ENCODE measurements at regions not wholly inside any gene's neighbourhood (a gene's known extent, or its start where the extent isn't known, plus 50 kb on each side); places are given as distances from the start of the nearest gene placed in this dataset.

DNA sequence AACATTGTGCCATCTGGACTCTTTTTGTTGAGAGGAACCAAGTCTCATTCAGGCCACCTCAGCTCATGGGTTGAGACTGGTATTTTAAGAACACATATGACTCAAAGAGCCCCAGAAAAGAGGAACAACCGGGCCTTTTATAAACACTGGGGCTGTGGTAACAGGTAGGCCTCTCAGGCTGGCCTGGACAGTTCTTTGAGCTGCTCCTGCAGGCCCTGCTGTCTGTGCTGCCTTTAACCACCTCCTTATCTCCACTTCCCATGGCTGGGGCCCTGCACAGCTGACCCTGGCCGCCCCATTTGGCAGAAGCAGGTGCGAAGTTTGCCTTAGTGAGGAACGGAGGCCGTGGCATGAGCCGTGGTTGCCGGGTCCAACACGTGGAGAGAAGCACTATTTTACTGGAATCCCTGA is 163.3 kb downstream of the RHOU start (continued):
- TF ChIP-seq ZNF687 (CRISPR knock-in tag; IDR thresholded peaks at IDR 0.05) (peak; percentile 74), ZBTB7A (CRISPR knock-in tag; IDR thresholded peaks at IDR 0.05) (no peak), NFAT5 (CRISPR knock-in tag; IDR thresholded peaks at IDR 0.05) (no peak), ZNF329 (CRISPR knock-in tag; IDR thresholded peaks at IDR 0.05; ENCODE audit: low read depth) (no peak), HDAC1 (CRISPR knock-in tag; IDR thresholded peaks at IDR 0.05) (0 out of 2 replicates have a peak, but pooled peaks have one; percentile 22), ZNF484 (CRISPR knock-in tag; IDR thresholded peaks at IDR 0.05; ENCODE audit: borderline replicate concordance, low read depth) (no peak), XRCC5 (optimal IDR thresholded peaks at IDR 0.05; ENCODE audit: low read length) (peak; percentile 16), REST (IDR thresholded peaks at IDR 0.05; ENCODE audit: borderline replicate concordance in 1 of 2, low read depth in 1 of 2, low read length in 2 of 2) (no peak), ZFP82 (CRISPR knock-in tag; IDR thresholded peaks at IDR 0.05; ENCODE audit: borderline replicate concordance) (no peak), SRSF9 (IDR thresholded peaks at IDR 0.05; ENCODE audit: borderline replicate concordance, insufficient read depth, low read depth, low read length, poor library complexity, severe bottlenecking) (no peak), LBX2 (CRISPR knock-in tag; IDR thresholded peaks at IDR 0.05; ENCODE audit: borderline replicate concordance) (no peak), ZBTB8A (CRISPR knock-in tag; IDR thresholded peaks at IDR 0.05; ENCODE audit: borderline replicate concordance, low read depth) (no peak), MAFK (conservative IDR thresholded peaks at IDR 0.05 in 1 of 2, IDR thresholded peaks at IDR 0.05 in 1 of 2; ENCODE audit: low read length in 2 of 2) (no peak), ZFY (CRISPR knock-in tag; IDR thresholded peaks at IDR 0.05) (peak; percentile 47; the same call in 1 of the 2 replicates)

Data from HepG2 (cell line).